Panc1 (cell line): ENCODE measurements at regions not wholly inside any gene's neighbourhood (a gene's known extent, or its start where the extent isn't known, plus 50 kb on each side); places are given as distances from the start of the nearest gene placed in this dataset.

Experiments
- ATAC-seq: fragments of 200-7000 bp; cut with Tn5 transposase; 2 replicates; pipeline ENCODE4 v1.9.1; 2020; ENCODE audit warnings: mild to moderate bottlenecking, moderate library complexity
- BruUV-seq: library from RNA; stranded (reverse); fragments of 400-500 nt; replicated peaks from 2 replicates; lab custom pipeline; 2021; lab: Mats Ljungman, UMichigan
- CTCF ChIA-PET: fragments of 300-600 bp; sonication (Branson Sonifier 250); formaldehyde crosslinking; loops from one replicate; lab custom pipeline; 2022; ENCODE audit warnings: antibody characterized with exemption; lab: Charles Lee
- POLR2A ChIA-PET: fragments of 300-600 bp; sonication (Branson Sonifier 250); formaldehyde crosslinking; loops from one replicate; lab custom pipeline; 2022; ENCODE audit warnings: antibody characterized with exemption; lab: Charles Lee
- DNase-seq: peaks from one replicate; pipeline ENCODE4 v3.0.0-alpha.2; 2010; ENCODE audit warnings: low read depth, low spot score
- H3K27ac ChIP-seq: 2 replicates; pipeline ENCODE4 v1.5.1; 2011; ENCODE audit warnings: mild to moderate bottlenecking, low read length, inconsistent platforms
- H3K27me3 ChIP-seq: fragments of 200-500 bp; sonication (Bioruptor generic); 2 replicates; pipeline ENCODE4 v1.6.0; 2014; ENCODE audit warnings: low read length, inconsistent platforms; ENCODE audit not compliant: control insufficient read depth, insufficient read depth
- H3K36me3 ChIP-seq: fragments of 200-500 bp; sonication (Bioruptor generic); 2 replicates; pipeline ENCODE4 v1.5.1; 2014; ENCODE audit warnings: inconsistent platforms, mild to moderate bottlenecking, low read length, moderate library complexity; ENCODE audit not compliant: control insufficient read depth, insufficient read depth
- H3K4me1 ChIP-seq: 2 replicates; pipeline ENCODE4 v1.5.1; 2011; ENCODE audit warnings: inconsistent platforms, mild to moderate bottlenecking, low read length, moderate library complexity; ENCODE audit not compliant: control insufficient read depth, insufficient read depth
- H3K4me3 ChIP-seq, 2 experiments: 2 replicates each; pipeline ENCODE4 v1.5.1; 2011 to 2012; ENCODE audit warnings: low read depth in 2 of 2, low read length in 2 of 2, mild to moderate bottlenecking in 2 of 2, inconsistent platforms in 1 of 2, moderate library complexity in 1 of 2
- H3K9me3 ChIP-seq: fragments of 200-500 bp; sonication (Bioruptor generic); 2 replicates; pipeline ENCODE4 v1.5.1; 2014; ENCODE audit warnings: low read depth, mild to moderate bottlenecking, inconsistent platforms, low read length, moderate library complexity; ENCODE audit not compliant: control insufficient read depth, insufficient read depth
- POLR2AphosphoS5 ChIP-seq: IDR thresholded peaks from 2 replicates; pipeline ENCODE4 v1.6.1; 2012; ENCODE audit warnings: mild to moderate bottlenecking, low read depth, low read length, moderate library complexity
- REST ChIP-seq, 2 experiments: IDR thresholded peaks; 2 replicates each; pipeline ENCODE4 v1.6.1; 2011 to 2012; ENCODE audit warnings: low read depth in 2 of 2, control low read depth in 1 of 2, low read length in 1 of 2, mild to moderate bottlenecking in 1 of 2, moderate library complexity in 1 of 2; ENCODE audit not compliant: insufficient read depth in 1 of 2
- SIN3A ChIP-seq: IDR thresholded peaks from 2 replicates; pipeline ENCODE4 v1.6.1; 2012; ENCODE audit warnings: low read depth, mild to moderate bottlenecking, low read length, moderate library complexity, borderline replicate concordance; ENCODE audit not compliant: insufficient read depth
- TCF7L2 ChIP-seq: IDR thresholded peaks from 2 replicates; pipeline ENCODE4 v1.6.1; 2011; ENCODE audit warnings: mild to moderate bottlenecking, low read depth, low read length, inconsistent platforms
- in situ Hi-C: cut with HindIII; loops from 2 replicates; pipeline ENCODE4 v1.10.0; 2016; ENCODE audit warnings: low sequenced_read_pairs, low pct_unique_long_range_greater_than_20kb
- intact Hi-C: fragments of 100-400 bp; cut with micrococcal nuclease; formaldehyde crosslinking; loops from one replicate; pipeline ENCODE4 v1.10.0; 2022; ENCODE audit not compliant: unreplicated experiment
- TF ChIP-seq, protein P1 (sequence below): fragments of 450-650 bp; IDR thresholded peaks from 2 replicates; pipeline ENCODE4 v1.5.1; 2017; ENCODE audit warnings: mild to moderate bottlenecking

DNA sequence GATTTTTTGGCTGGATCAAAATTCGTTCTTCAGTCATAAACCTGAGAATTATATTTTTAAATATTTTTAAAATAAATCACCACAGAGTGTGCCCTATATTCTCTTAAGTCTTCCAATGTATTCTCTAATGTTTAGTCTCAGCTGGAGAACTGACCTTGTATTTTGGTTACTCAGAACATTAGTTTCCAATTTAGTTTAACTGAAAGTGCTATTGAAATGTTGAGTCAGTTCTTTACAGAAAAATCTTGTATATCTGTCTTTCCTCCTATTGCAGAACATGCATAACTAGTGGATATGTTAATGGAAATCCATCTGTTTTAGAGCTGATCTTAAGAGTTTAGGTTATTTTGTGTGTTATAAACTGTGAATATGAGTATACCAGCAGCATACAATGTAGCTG, 422.7 kb upstream of the IGFBP3 start:
- H3K27ac ChIP-seq, result no peak overlapping the region
- TF ChIP-seq SIN3A (no peak), TCF7L2 (no peak), POLR2AphosphoS5 (no peak), REST (IDR thresholded peaks at IDR 0.05; ENCODE audit: insufficient read depth in 1 of 2, low read depth in 2 of 2, low read length in 1 of 2) (no peak)
- TF ChIP-seq, protein P1, sequence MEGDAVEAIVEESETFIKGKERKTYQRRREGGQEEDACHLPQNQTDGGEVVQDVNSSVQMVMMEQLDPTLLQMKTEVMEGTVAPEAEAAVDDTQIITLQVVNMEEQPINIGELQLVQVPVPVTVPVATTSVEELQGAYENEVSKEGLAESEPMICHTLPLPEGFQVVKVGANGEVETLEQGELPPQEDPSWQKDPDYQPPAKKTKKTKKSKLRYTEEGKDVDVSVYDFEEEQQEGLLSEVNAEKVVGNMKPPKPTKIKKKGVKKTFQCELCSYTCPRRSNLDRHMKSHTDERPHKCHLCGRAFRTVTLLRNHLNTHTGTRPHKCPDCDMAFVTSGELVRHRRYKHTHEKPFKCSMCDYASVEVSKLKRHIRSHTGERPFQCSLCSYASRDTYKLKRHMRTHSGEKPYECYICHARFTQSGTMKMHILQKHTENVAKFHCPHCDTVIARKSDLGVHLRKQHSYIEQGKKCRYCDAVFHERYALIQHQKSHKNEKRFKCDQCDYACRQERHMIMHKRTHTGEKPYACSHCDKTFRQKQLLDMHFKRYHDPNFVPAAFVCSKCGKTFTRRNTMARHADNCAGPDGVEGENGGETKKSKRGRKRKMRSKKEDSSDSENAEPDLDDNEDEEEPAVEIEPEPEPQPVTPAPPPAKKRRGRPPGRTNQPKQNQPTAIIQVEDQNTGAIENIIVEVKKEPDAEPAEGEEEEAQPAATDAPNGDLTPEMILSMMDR, result no peak
- no TSS peak for BruUV-seq
- H3K36me3 ChIP-seq, result no peaks in the 10 kb centered on the region
- no peaks in the 10 kb centered on the region for H3K9me3 ChIP-seq
- in situ Hi-C loops (no loop called here), intact Hi-C loops (no loop called here)
- no peak for DNase-seq
- H3K27me3 ChIP-seq, result no peaks in the 10 kb centered on the region
- CTCF ChIA-PET, result no interaction called here
- no peaks in the 10 kb centered on the region for H3K4me1 ChIP-seq
- POLR2A ChIA-PET, result no interaction called here
- H3K4me3 ChIP-seq, result no peak overlapping the region
- no peak for ATAC-seq

- ATAC-seq (no peak), DNase-seq (no peak)
- BruUV-seq, result no TSS peak
- Histone ChIP-seq H3K4me1 (no peaks in the 10 kb centered on the region), H3K4me3 (no peak overlapping the region), H3K36me3 (no peaks in the 10 kb centered on the region), H3K27me3 (no peaks in the 10 kb centered on the region), H3K27ac (no peak overlapping the region), H3K9me3 (no peaks in the 10 kb centered on the region)
- in situ Hi-C loops, result no loop called here
- TF ChIP-seq POLR2AphosphoS5, result no peak
- TF ChIP-seq SIN3A, result no peak
- TF ChIP-seq REST (IDR thresholded peaks at IDR 0.05; ENCODE audit: insufficient read depth in 1 of 2, low read depth in 2 of 2, low read length in 1 of 2), result no peak
- TF ChIP-seq, protein P1, result no peak
- no peak for TF ChIP-seq TCF7L2
- POLR2A ChIA-PET, result no interaction called here
- intact Hi-C loops, result no loop called here
- CTCF ChIA-PET, result no interaction called here
Observed at GRCh38 chr7:46322937-46323336, 401.9 kb upstream of the IGFBP3 start.
